Panc1 (cell line): ENCODE measurements at regions not wholly inside any gene's neighbourhood (a gene's known extent, or its start where the extent isn't known, plus 50 kb on each side); places are given as distances from the start of the nearest gene placed in this dataset.

Experiments
- ATAC-seq: fragments of 200-7000 bp; cut with Tn5 transposase; 2 replicates; pipeline ENCODE4 v1.9.1; 2020; ENCODE audit warnings: mild to moderate bottlenecking, moderate library complexity
- BruUV-seq: library from RNA; stranded (reverse); fragments of 400-500 nt; replicated peaks from 2 replicates; lab custom pipeline; 2021; lab: Mats Ljungman, UMichigan
- CTCF ChIA-PET: fragments of 300-600 bp; sonication (Branson Sonifier 250); formaldehyde crosslinking; loops from one replicate; lab custom pipeline; 2022; ENCODE audit warnings: antibody characterized with exemption; lab: Charles Lee
- POLR2A ChIA-PET: fragments of 300-600 bp; sonication (Branson Sonifier 250); formaldehyde crosslinking; loops from one replicate; lab custom pipeline; 2022; ENCODE audit warnings: antibody characterized with exemption; lab: Charles Lee
- DNase-seq: peaks from one replicate; pipeline ENCODE4 v3.0.0-alpha.2; 2010; ENCODE audit warnings: low read depth, low spot score
- H3K27ac ChIP-seq: 2 replicates; pipeline ENCODE4 v1.5.1; 2011; ENCODE audit warnings: mild to moderate bottlenecking, low read length, inconsistent platforms
- H3K27me3 ChIP-seq: fragments of 200-500 bp; sonication (Bioruptor generic); 2 replicates; pipeline ENCODE4 v1.6.0; 2014; ENCODE audit warnings: low read length, inconsistent platforms; ENCODE audit not compliant: control insufficient read depth, insufficient read depth
- H3K36me3 ChIP-seq: fragments of 200-500 bp; sonication (Bioruptor generic); 2 replicates; pipeline ENCODE4 v1.5.1; 2014; ENCODE audit warnings: inconsistent platforms, mild to moderate bottlenecking, low read length, moderate library complexity; ENCODE audit not compliant: control insufficient read depth, insufficient read depth
- H3K4me1 ChIP-seq: 2 replicates; pipeline ENCODE4 v1.5.1; 2011; ENCODE audit warnings: inconsistent platforms, mild to moderate bottlenecking, low read length, moderate library complexity; ENCODE audit not compliant: control insufficient read depth, insufficient read depth
- H3K4me3 ChIP-seq, 2 experiments: 2 replicates each; pipeline ENCODE4 v1.5.1; 2011 to 2012; ENCODE audit warnings: low read depth in 2 of 2, low read length in 2 of 2, mild to moderate bottlenecking in 2 of 2, inconsistent platforms in 1 of 2, moderate library complexity in 1 of 2
- H3K9me3 ChIP-seq: fragments of 200-500 bp; sonication (Bioruptor generic); 2 replicates; pipeline ENCODE4 v1.5.1; 2014; ENCODE audit warnings: low read depth, mild to moderate bottlenecking, inconsistent platforms, low read length, moderate library complexity; ENCODE audit not compliant: control insufficient read depth, insufficient read depth
- POLR2AphosphoS5 ChIP-seq: IDR thresholded peaks from 2 replicates; pipeline ENCODE4 v1.6.1; 2012; ENCODE audit warnings: mild to moderate bottlenecking, low read depth, low read length, moderate library complexity
- SIN3A ChIP-seq: IDR thresholded peaks from 2 replicates; pipeline ENCODE4 v1.6.1; 2012; ENCODE audit warnings: low read depth, mild to moderate bottlenecking, low read length, moderate library complexity, borderline replicate concordance; ENCODE audit not compliant: insufficient read depth
- TCF7L2 ChIP-seq: IDR thresholded peaks from 2 replicates; pipeline ENCODE4 v1.6.1; 2011; ENCODE audit warnings: mild to moderate bottlenecking, low read depth, low read length, inconsistent platforms
- in situ Hi-C: cut with HindIII; loops from 2 replicates; pipeline ENCODE4 v1.10.0; 2016; ENCODE audit warnings: low sequenced_read_pairs, low pct_unique_long_range_greater_than_20kb
- intact Hi-C: fragments of 100-400 bp; cut with micrococcal nuclease; formaldehyde crosslinking; loops from one replicate; pipeline ENCODE4 v1.10.0; 2022; ENCODE audit not compliant: unreplicated experiment
- TF ChIP-seq, protein P1 (sequence below): fragments of 450-650 bp; IDR thresholded peaks from 2 replicates; pipeline ENCODE4 v1.5.1; 2017; ENCODE audit warnings: mild to moderate bottlenecking
- TF ChIP-seq, protein P2 (sequence below), 2 experiments: IDR thresholded peaks; 2 replicates each; pipeline ENCODE4 v1.6.1; 2011 to 2012; ENCODE audit warnings: low read depth in 2 of 2, control low read depth in 1 of 2, low read length in 1 of 2, mild to moderate bottlenecking in 1 of 2, moderate library complexity in 1 of 2; ENCODE audit not compliant: insufficient read depth in 1 of 2

DNA sequence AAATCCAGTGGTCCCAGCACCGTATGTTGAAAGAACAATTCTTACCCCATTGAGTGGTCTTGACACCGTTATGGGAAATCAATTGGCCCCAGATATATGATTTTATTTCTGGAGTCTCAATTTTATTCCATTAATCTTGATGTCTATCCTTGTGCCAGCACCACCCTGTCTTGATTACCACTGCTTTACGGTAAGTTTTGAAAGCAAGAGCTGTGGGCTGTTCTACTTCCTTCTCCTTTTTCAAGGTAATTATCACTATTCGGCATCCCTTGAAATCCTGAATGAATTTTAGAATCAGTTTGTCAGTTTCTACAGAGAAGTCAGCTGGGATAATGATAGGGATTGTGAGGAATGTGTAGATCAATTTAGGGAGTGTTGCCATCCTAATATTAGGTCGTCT lies 160.8 kb upstream of the SFSWAP start:
- TF ChIP-seq POLR2AphosphoS5: no peak
- DNase-seq: no peak
- H3K4me1 ChIP-seq: no peaks in the 10 kb centered on the region
- H3K9me3 ChIP-seq: no peaks in the 10 kb centered on the region
- ATAC-seq: no peak
- ChIA-PET POLR2A (no interaction called here), CTCF (no interaction called here)
- in situ Hi-C loops: no loop called here
- no TSS peak for BruUV-seq
- no peak overlapping the region for H3K27ac ChIP-seq
- intact Hi-C loops: no loop called here
- H3K27me3 ChIP-seq: peaks cover 6% of the 10 kb centered on the region
- no peaks in the 10 kb centered on the region for H3K36me3 ChIP-seq
- H3K4me3 ChIP-seq: no peak overlapping the region

DNA sequence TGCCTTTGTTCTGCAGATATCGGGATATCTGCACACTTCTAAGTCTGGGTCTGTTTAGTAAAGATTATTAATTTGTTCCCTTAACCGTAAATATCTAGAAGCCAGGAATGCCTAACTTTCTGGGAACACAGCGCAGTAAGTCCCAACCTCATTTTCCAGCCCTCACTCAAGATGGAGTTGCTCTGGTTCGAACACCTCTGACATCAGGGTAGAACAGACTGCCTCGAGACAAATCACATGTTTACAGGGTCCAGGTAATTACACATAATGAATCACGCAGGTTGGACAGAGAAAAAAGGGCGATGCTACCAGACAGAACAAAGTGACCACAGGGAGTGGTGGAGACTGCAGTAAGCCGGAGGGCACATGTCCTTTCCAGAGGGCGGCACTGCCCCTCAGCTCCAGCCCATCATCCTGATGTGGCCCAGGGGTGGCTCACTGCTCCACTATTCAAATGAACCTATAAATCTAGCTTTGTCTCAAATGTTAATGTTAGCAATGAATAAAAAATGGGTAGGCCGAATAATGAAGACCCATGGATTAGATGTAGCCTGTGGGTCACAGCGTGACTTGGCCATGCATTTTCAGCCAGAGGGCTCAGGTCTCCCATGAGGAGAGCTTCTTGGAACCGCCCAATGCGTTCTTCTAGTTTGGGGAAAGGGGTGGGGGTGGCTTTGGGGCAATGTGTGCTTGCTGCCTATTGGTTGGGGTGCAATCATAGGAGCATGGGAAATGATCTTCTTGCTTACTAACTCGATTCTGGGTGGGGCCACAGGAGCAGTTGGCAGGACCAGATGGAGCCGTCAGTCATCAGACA lies 159.0 kb upstream of the SFSWAP start:
- no peak for TF ChIP-seq POLR2AphosphoS5
- no peak for TF ChIP-seq TCF7L2
- no peak for TF ChIP-seq SIN3A
- TF ChIP-seq, protein P1, sequence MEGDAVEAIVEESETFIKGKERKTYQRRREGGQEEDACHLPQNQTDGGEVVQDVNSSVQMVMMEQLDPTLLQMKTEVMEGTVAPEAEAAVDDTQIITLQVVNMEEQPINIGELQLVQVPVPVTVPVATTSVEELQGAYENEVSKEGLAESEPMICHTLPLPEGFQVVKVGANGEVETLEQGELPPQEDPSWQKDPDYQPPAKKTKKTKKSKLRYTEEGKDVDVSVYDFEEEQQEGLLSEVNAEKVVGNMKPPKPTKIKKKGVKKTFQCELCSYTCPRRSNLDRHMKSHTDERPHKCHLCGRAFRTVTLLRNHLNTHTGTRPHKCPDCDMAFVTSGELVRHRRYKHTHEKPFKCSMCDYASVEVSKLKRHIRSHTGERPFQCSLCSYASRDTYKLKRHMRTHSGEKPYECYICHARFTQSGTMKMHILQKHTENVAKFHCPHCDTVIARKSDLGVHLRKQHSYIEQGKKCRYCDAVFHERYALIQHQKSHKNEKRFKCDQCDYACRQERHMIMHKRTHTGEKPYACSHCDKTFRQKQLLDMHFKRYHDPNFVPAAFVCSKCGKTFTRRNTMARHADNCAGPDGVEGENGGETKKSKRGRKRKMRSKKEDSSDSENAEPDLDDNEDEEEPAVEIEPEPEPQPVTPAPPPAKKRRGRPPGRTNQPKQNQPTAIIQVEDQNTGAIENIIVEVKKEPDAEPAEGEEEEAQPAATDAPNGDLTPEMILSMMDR: no peak
- TF ChIP-seq, protein P2, sequence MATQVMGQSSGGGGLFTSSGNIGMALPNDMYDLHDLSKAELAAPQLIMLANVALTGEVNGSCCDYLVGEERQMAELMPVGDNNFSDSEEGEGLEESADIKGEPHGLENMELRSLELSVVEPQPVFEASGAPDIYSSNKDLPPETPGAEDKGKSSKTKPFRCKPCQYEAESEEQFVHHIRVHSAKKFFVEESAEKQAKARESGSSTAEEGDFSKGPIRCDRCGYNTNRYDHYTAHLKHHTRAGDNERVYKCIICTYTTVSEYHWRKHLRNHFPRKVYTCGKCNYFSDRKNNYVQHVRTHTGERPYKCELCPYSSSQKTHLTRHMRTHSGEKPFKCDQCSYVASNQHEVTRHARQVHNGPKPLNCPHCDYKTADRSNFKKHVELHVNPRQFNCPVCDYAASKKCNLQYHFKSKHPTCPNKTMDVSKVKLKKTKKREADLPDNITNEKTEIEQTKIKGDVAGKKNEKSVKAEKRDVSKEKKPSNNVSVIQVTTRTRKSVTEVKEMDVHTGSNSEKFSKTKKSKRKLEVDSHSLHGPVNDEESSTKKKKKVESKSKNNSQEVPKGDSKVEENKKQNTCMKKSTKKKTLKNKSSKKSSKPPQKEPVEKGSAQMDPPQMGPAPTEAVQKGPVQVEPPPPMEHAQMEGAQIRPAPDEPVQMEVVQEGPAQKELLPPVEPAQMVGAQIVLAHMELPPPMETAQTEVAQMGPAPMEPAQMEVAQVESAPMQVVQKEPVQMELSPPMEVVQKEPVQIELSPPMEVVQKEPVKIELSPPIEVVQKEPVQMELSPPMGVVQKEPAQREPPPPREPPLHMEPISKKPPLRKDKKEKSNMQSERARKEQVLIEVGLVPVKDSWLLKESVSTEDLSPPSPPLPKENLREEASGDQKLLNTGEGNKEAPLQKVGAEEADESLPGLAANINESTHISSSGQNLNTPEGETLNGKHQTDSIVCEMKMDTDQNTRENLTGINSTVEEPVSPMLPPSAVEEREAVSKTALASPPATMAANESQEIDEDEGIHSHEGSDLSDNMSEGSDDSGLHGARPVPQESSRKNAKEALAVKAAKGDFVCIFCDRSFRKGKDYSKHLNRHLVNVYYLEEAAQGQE (IDR thresholded peaks at IDR 0.05; ENCODE audit: insufficient read depth in 1 of 2, low read depth in 2 of 2, low read length in 1 of 2): no peak
- no peak overlapping the region for H3K4me3 ChIP-seq
- CTCF ChIA-PET: interaction anchor here (0.6 kb wide), 1 partner anchor 203 kb away, joined by 5 read pairs; no protein-coding TSS in a partner anchor
- POLR2A ChIA-PET: no interaction called here
- no TSS peak for BruUV-seq
- in situ Hi-C loops: no loop called here
- DNase-seq (no peak), ATAC-seq (no peak)
- H3K27me3 ChIP-seq: peaks cover 6% of the 10 kb centered on the region
- H3K27ac ChIP-seq: no peak overlapping the region
- intact Hi-C loops: no loop called here
- no peaks in the 10 kb centered on the region for H3K9me3 ChIP-seq
- H3K36me3 ChIP-seq: no peaks in the 10 kb centered on the region
- H3K4me1 ChIP-seq: no peaks in the 10 kb centered on the region

DNA sequence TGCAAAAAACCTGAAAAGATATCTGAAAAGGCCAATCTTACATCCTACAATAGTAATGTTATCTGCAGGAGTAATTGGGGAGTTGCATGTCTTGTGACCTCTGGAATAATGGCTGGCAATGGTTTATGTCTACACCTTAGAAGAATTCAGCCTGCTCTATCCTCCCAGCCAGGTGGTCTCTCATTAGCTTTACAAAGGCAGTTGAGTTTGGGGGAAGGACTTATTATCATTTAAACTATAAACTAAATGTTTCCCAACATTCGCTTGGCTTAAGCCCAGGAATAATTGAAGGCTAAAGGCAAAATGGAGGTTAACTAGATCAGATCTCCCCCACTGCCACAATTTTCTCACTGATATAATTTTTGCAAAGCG lies 158.4 kb upstream of the SFSWAP start:
- Histone ChIP-seq H3K27ac (no peak overlapping the region), H3K36me3 (no peaks in the 10 kb centered on the region), H3K27me3 (peaks cover 6% of the 10 kb centered on the region; the same call in 1 of the 2 replicates), H3K4me3 (no peak overlapping the region), H3K9me3 (no peaks in the 10 kb centered on the region), H3K4me1 (no peaks in the 10 kb centered on the region)
- BruUV-seq: no TSS peak
- POLR2A ChIA-PET: no interaction called here
- intact Hi-C loops: no loop called here
- TF ChIP-seq, protein P1: no peak
- no peak for TF ChIP-seq SIN3A
- TF ChIP-seq POLR2AphosphoS5: no peak
- no peak for TF ChIP-seq TCF7L2
- TF ChIP-seq, protein P2 (IDR thresholded peaks at IDR 0.05; ENCODE audit: insufficient read depth in 1 of 2, low read depth in 2 of 2, low read length in 1 of 2): no peak
- ATAC-seq (no peak), DNase-seq (no peak)
- CTCF ChIA-PET: interaction anchor here (0.6 kb wide), 1 partner anchor 202 kb away, joined by 5 read pairs; no protein-coding TSS in a partner anchor
- in situ Hi-C loops: no loop called here
